Neural progenitor cell (in vitro differentiated cells): ENCODE measurements at regions not wholly inside any gene's neighbourhood (a gene's known extent, or its start where the extent isn't known, plus 50 kb on each side); places are given as distances from the start of the nearest gene placed in this dataset.

Experiments used
- CTCF ChIP-seq: fragments of 200-600 bp; sonication (generic); IDR thresholded peaks from 2 replicates; pipeline ENCODE4 v1.5.1; 2017; ENCODE audit warnings: antibody characterized with exemption, mild to moderate bottlenecking
- EZH2 ChIP-seq: fragments of 200-600 bp; sonication (generic); IDR thresholded peaks from 2 replicates; pipeline ENCODE4 v1.6.1; 2017; ENCODE audit warnings: antibody characterized with exemption, mild to moderate bottlenecking, moderate library complexity

GRCh38 chr6:78577585-78577984 is 289.8 kb upstream of the IRAK1BP1 start:
- TF ChIP-seq CTCF: no peak
- TF ChIP-seq EZH2: no peak
